Hematopoietic multipotent progenitor cell treated with erythropoietin and hydrocortisone succinate and interleukin-3 and kit ligand, for 15 days (in vitro differentiated cells): ENCODE measurements at regions not wholly inside any gene's neighbourhood (a gene's known extent, or its start where the extent isn't known, plus 50 kb on each side); places are given as distances from the start of the nearest gene placed in this dataset.
"Not testable (repeated sequence)": the region's sequence is repeated elsewhere in the genome, so short reads cannot be mapped to it uniquely, and the experiment has no call there.

Source experiments
- DNase-seq: peaks from one replicate; pipeline ENCODE4 v3.0.0-alpha.2; 2015; ENCODE audit warnings: low spot score

- no peak for DNase-seq
Measured at GRCh38 chr18:67135981-67136380, 380.5 kb downstream of the DSEL start.

GRCh38 chr18:67134911-67135310 is 381.6 kb downstream of the DSEL start:
- DNase-seq, result no peak

GRCh38 chr18:67133669-67134068 is 382.9 kb downstream of the DSEL start:
- no peak for DNase-seq

- DNase-seq, result no peak
Measured at GRCh38 chr18:67132919-67133318, 383.6 kb downstream of the DSEL start.

GRCh38 chr18:67131498-67131897 is 385.0 kb downstream of the DSEL start:
- no peak for DNase-seq

- not testable (repeated sequence) for DNase-seq
Measured at GRCh38 chr18:67126751-67127150, 389.8 kb downstream of the DSEL start.

GRCh38 chr18:67123901-67124300 is 392.6 kb downstream of the DSEL start:
- no peak for DNase-seq

- no peak for DNase-seq
Measured at GRCh38 chr18:67117804-67118203, 398.7 kb downstream of the DSEL start.

- DNase-seq, result no peak
Measured at GRCh38 chr18:67109535-67109934, 407.0 kb downstream of the DSEL start.

GRCh38 chr18:67108894-67109293 is 407.6 kb downstream of the DSEL start:
- no peak for DNase-seq

GRCh38 chr18:67104700-67105284 is 411.7 kb downstream of the DSEL start:
- peak; percentile 4 for DNase-seq

GRCh38 chr18:67094123-67094522 is 422.4 kb downstream of the DSEL start:
- no peak for DNase-seq

GRCh38 chr18:67092141-67092540 is 424.4 kb downstream of the DSEL start:
- DNase-seq, result no peak

- no peak for DNase-seq
Measured at GRCh38 chr18:67081482-67082211, 434.9 kb downstream of the DSEL start.

GRCh38 chr18:67080601-67081000 is 435.9 kb downstream of the DSEL start:
- no peak for DNase-seq

- DNase-seq, result no peak
Measured at GRCh38 chr18:67074309-67074708, 442.2 kb downstream of the DSEL start.

- no peak for DNase-seq
Measured at GRCh38 chr18:67072791-67073190, 443.7 kb downstream of the DSEL start.

- DNase-seq, result no peak
Measured at GRCh38 chr18:67068608-67069007, 447.9 kb downstream of the DSEL start.

- DNase-seq, result no peak
Measured at GRCh38 chr18:67047334-67047733, 443.4 kb upstream of the CDH19 start.

GRCh38 chr18:67043276-67043675 is 439.4 kb upstream of the CDH19 start:
- no peak for DNase-seq

- DNase-seq, result no peak
Measured at GRCh38 chr18:67041334-67041733, 437.4 kb upstream of the CDH19 start.

- DNase-seq, result no peak
Measured at GRCh38 chr18:67035026-67035425, 431.1 kb upstream of the CDH19 start.

- DNase-seq, result no peak
Measured at GRCh38 chr18:67023059-67023458, 419.2 kb upstream of the CDH19 start.

GRCh38 chr18:67010919-67011318 is 407.0 kb upstream of the CDH19 start:
- no peak for DNase-seq
